Hematopoietic multipotent progenitor cell treated with erythropoietin and hydrocortisone succinate and interleukin-3 and kit ligand, for 15 days (in vitro differentiated cells): ENCODE measurements at regions not wholly inside any gene's neighbourhood (a gene's known extent, or its start where the extent isn't known, plus 50 kb on each side); places are given as distances from the start of the nearest gene placed in this dataset.
"Not testable (repeated sequence)": the region's sequence is repeated elsewhere in the genome, so short reads cannot be mapped to it uniquely, and the experiment has no call there.

ENCODE experiments used
- DNase-seq: peaks from one replicate; pipeline ENCODE4 v3.0.0-alpha.2; 2015; ENCODE audit warnings: low spot score

GRCh38 chr14:71538938-71539649 is 393.1 kb upstream of the RGS6 start:
- no peak for DNase-seq

- no peak for DNase-seq
Measured at GRCh38 chr14:71539650-71540285, 392.5 kb upstream of the RGS6 start.

- no peak for DNase-seq
Measured at GRCh38 chr14:71541271-71541670, 391.0 kb upstream of the RGS6 start.

GRCh38 chr14:71541973-71542690 is 390.1 kb upstream of the RGS6 start:
- DNase-seq, result no peak

- no peak for DNase-seq
Measured at GRCh38 chr14:71549421-71550050, 382.7 kb upstream of the RGS6 start.

GRCh38 chr14:71550367-71550766 is 381.9 kb upstream of the RGS6 start:
- DNase-seq, result no peak

- DNase-seq, result no peak
Measured at GRCh38 chr14:71551291-71551950, 380.8 kb upstream of the RGS6 start.

GRCh38 chr14:71552809-71553208 is 379.4 kb upstream of the RGS6 start:
- DNase-seq, result no peak

GRCh38 chr14:71553779-71554178 is 378.4 kb upstream of the RGS6 start:
- DNase-seq, result no peak

GRCh38 chr14:71554323-71554722 is 377.9 kb upstream of the RGS6 start:
- DNase-seq, result no peak

- DNase-seq, result no peak
Measured at GRCh38 chr14:71554959-71555612, 377.1 kb upstream of the RGS6 start.

- no peak for DNase-seq
Measured at GRCh38 chr14:71555654-71556559, 376.3 kb upstream of the RGS6 start.

GRCh38 chr14:71556730-71557129 is 375.5 kb upstream of the RGS6 start:
- no peak for DNase-seq

- DNase-seq, result no peak
Measured at GRCh38 chr14:71557351-71557750, 374.9 kb upstream of the RGS6 start.

GRCh38 chr14:71558943-71559342 is 373.3 kb upstream of the RGS6 start:
- not testable (repeated sequence) for DNase-seq

GRCh38 chr14:71560751-71561150 is 371.5 kb upstream of the RGS6 start:
- DNase-seq, result no peak

- no peak for DNase-seq
Measured at GRCh38 chr14:71563492-71564153, 368.6 kb upstream of the RGS6 start.

- DNase-seq, result no peak
Measured at GRCh38 chr14:71566276-71566675, 366.0 kb upstream of the RGS6 start.

GRCh38 chr14:71567499-71568133 is 364.6 kb upstream of the RGS6 start:
- not testable (repeated sequence) for DNase-seq

GRCh38 chr14:71574976-71575375 is 357.3 kb upstream of the RGS6 start:
- DNase-seq, result no peak
